HEK293 (cell line): ENCODE measurements at regions not wholly inside any gene's neighbourhood (a gene's known extent, or its start where the extent isn't known, plus 50 kb on each side); places are given as distances from the start of the nearest gene placed in this dataset.

Source experiments
- CTCF ChIA-PET: fragments of 350-600 bp; formaldehyde crosslinking; extraction: SDS; loops from one replicate; lab custom pipeline; 2021; ENCODE audit warnings: antibody characterized with exemption; lab: Yijun Ruan, JAX
- POLR2A ChIA-PET: fragments of 300-600 bp; formaldehyde crosslinking; extraction: SDS; loops from one replicate; lab custom pipeline; 2020; ENCODE audit warnings: antibody characterized with exemption, inconsistent platforms; lab: Yijun Ruan, JAX
- H3K27ac ChIP-seq: fragments of 200-500 bp; sonication (Bioruptor generic); 2 replicates; pipeline ENCODE4 v1.5.1; 2014; ENCODE audit warnings: low read depth, low read length, control low read depth, inconsistent platforms; ENCODE audit errors: extremely low read depth
- H3K36me3 ChIP-seq, 2 experiments: fragments of 200-500 bp in 1 of 2; sonication (Bioruptor generic) in 1 of 2; 1 replicate in 1 of 2; 2 replicates in 1 of 2; pipeline ENCODE4 v1.5.1; 2014 to 2017; ENCODE audit warnings: inconsistent platforms in 2 of 2, low read length in 2 of 2; ENCODE audit not compliant: control insufficient read depth in 2 of 2, insufficient read depth in 1 of 2
- H3K4me1 ChIP-seq: fragments of 200-500 bp; sonication (Bioruptor generic); 2 replicates; pipeline ENCODE4 v1.5.1; 2014; ENCODE audit warnings: mild to moderate bottlenecking, low read length, inconsistent platforms; ENCODE audit not compliant: control insufficient read depth, insufficient read depth
- H3K4me3 ChIP-seq: 2 replicates; pipeline ENCODE4 v1.5.1; 2011; ENCODE audit warnings: low read depth, mild to moderate bottlenecking, control low read depth, low read length, moderate library complexity
- H3K9me3 ChIP-seq: fragments of 200-500 bp; sonication (Bioruptor generic); 2 replicates; pipeline ENCODE4 v1.5.1; 2014; ENCODE audit warnings: low read depth, low read length, inconsistent platforms; ENCODE audit not compliant: control insufficient read depth, insufficient read depth
- HOXD13 ChIP-seq: sonication (generic); formaldehyde crosslinking; IDR thresholded peaks from 2 replicates; pipeline ENCODE4 v1.8.0; 2022; ENCODE audit warnings: missing genetic modification reagents, borderline replicate concordance
- KLF8 ChIP-seq: fragments of 450-650 bp; formaldehyde crosslinking; IDR thresholded peaks from 2 replicates; pipeline ENCODE4 v1.5.1; 2016; ENCODE audit warnings: missing biosample characterization, missing genetic modification characterization
- YY2 ChIP-seq: fragments of 450-650 bp; formaldehyde crosslinking; IDR thresholded peaks from 2 replicates; pipeline ENCODE4 v1.5.1; 2016; ENCODE audit warnings: missing biosample characterization, missing genetic modification characterization
- ZBTB48 ChIP-seq: fragments of 450-650 bp; formaldehyde crosslinking; IDR thresholded peaks from 2 replicates; pipeline ENCODE4 v1.5.1; 2016; ENCODE audit warnings: missing biosample characterization, missing genetic modification characterization
- ZFP69B ChIP-seq: fragments of 450-650 bp; formaldehyde crosslinking; IDR thresholded peaks from 2 replicates; pipeline ENCODE4 v1.5.1; 2016; ENCODE audit warnings: missing biosample characterization, missing genetic modification characterization
- ZNF335 ChIP-seq: fragments of 450-650 bp; formaldehyde crosslinking; conservative IDR thresholded peaks from 2 replicates; pipeline ENCODE4 v1.5.1; 2016; ENCODE audit warnings: missing biosample characterization, missing genetic modification characterization
- ZNF423 ChIP-seq: fragments of 450-650 bp; formaldehyde crosslinking; IDR thresholded peaks from 2 replicates; pipeline ENCODE4 v1.5.1; 2016; ENCODE audit warnings: missing biosample characterization, missing genetic modification characterization
- ZNF473 ChIP-seq: fragments of 450-650 bp; formaldehyde crosslinking; IDR thresholded peaks from 2 replicates; pipeline ENCODE4 v1.5.1; 2017; ENCODE audit warnings: missing biosample characterization, missing genetic modification characterization
- ZNF48 ChIP-seq: fragments of 450-650 bp; formaldehyde crosslinking; IDR thresholded peaks from 2 replicates; pipeline ENCODE4 v1.5.1; 2016; ENCODE audit warnings: missing biosample characterization, missing genetic modification characterization
- ZNF560 ChIP-seq: fragments of 450-650 bp; formaldehyde crosslinking; IDR thresholded peaks from 2 replicates; pipeline ENCODE4 v1.5.1; 2017; ENCODE audit warnings: missing biosample characterization, missing genetic modification characterization, borderline replicate concordance
- ZNF600 ChIP-seq: fragments of 450-650 bp; formaldehyde crosslinking; IDR thresholded peaks from 2 replicates; pipeline ENCODE4 v1.5.1; 2016; ENCODE audit warnings: missing biosample characterization, missing genetic modification characterization
- ZNF707 ChIP-seq: fragments of 450-650 bp; formaldehyde crosslinking; IDR thresholded peaks from 2 replicates; pipeline ENCODE4 v1.5.1; 2016; ENCODE audit warnings: missing biosample characterization, missing genetic modification characterization
- TF ChIP-seq, protein P1 (sequence below): fragments of 450-650 bp; formaldehyde crosslinking; IDR thresholded peaks from 2 replicates; pipeline ENCODE4 v1.5.1; 2016; ENCODE audit warnings: missing biosample characterization, missing genetic modification characterization
- TF ChIP-seq, protein P2 (sequence below): fragments of 450-650 bp; formaldehyde crosslinking; IDR thresholded peaks from 2 replicates; pipeline ENCODE4 v1.5.1; 2016; ENCODE audit warnings: missing biosample characterization, missing genetic modification characterization
- TF ChIP-seq, protein P3 (sequence below): fragments of 450-650 bp; formaldehyde crosslinking; IDR thresholded peaks from 2 replicates; pipeline ENCODE4 v1.5.1; 2017; ENCODE audit warnings: missing biosample characterization, missing genetic modification characterization
- TF ChIP-seq, protein P4 (sequence below): fragments of 450-650 bp; formaldehyde crosslinking; IDR thresholded peaks from 2 replicates; pipeline ENCODE4 v1.5.1; 2016; ENCODE audit warnings: missing biosample characterization, missing genetic modification characterization
- TF ChIP-seq, protein P5 (sequence below): fragments of 450-650 bp; formaldehyde crosslinking; IDR thresholded peaks from 2 replicates; pipeline ENCODE4 v1.5.1; 2016; ENCODE audit warnings: missing biosample characterization, missing genetic modification characterization
- TF ChIP-seq, protein P6 (sequence below): fragments of 450-650 bp; formaldehyde crosslinking; IDR thresholded peaks from 2 replicates; pipeline ENCODE4 v1.5.1; 2017; ENCODE audit warnings: missing biosample characterization, missing genetic modification characterization
- TF ChIP-seq, protein P7 (sequence below): fragments of 450-650 bp; formaldehyde crosslinking; IDR thresholded peaks from 2 replicates; pipeline ENCODE4 v1.5.1; 2016; ENCODE audit warnings: missing biosample characterization, missing genetic modification characterization

DNA sequence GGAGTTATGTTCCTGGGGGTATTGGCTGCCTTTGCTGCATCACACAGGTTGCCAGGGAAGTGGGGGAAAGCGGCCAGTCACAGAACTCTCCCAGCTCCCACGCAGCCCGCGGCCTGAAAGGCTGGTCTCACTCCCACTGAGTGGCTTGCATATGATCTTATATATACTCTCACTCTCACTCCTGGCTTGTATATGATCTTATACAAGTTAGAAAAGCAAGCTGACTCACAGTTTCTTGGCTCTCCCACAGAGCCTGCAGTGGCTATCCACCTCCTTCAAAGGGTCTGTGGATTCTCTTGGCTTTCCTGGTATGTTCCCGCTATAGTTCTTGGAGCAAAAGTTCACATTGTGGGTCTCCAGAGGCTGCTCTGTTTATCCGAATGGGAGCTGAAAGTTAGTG lies 833.5 kb upstream of the GALNTL6 start (continued):
- TF ChIP-seq, protein P1, sequence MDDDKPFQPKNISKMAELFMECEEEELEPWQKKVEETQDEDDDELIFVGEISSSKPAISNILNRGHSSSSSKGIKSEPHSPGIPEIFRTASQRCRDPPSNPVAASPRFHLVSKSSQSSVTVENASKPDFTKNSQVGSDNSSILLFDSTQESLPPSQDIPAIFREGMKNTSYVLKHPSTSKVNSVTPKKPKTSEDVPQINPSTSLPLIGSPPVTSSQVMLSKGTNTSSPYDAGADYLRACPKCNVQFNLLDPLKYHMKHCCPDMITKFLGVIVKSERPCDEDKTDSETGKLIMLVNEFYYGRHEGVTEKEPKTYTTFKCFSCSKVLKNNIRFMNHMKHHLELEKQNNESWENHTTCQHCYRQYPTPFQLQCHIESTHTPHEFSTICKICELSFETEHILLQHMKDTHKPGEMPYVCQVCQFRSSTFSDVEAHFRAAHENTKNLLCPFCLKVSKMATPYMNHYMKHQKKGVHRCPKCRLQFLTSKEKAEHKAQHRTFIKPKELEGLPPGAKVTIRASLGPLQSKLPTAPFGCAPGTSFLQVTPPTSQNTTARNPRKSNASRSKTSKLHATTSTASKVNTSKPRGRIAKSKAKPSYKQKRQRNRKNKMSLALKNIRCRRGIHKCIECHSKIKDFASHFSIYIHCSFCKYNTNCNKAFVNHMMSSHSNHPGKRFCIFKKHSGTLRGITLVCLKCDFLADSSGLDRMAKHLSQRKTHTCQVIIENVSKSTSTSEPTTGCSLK (tag by site-specific recombination) = no peak
- TF ChIP-seq ZFP69B = no peak
- no peak for TF ChIP-seq ZNF473 (tag by site-specific recombination)
- TF ChIP-seq, protein P2, sequence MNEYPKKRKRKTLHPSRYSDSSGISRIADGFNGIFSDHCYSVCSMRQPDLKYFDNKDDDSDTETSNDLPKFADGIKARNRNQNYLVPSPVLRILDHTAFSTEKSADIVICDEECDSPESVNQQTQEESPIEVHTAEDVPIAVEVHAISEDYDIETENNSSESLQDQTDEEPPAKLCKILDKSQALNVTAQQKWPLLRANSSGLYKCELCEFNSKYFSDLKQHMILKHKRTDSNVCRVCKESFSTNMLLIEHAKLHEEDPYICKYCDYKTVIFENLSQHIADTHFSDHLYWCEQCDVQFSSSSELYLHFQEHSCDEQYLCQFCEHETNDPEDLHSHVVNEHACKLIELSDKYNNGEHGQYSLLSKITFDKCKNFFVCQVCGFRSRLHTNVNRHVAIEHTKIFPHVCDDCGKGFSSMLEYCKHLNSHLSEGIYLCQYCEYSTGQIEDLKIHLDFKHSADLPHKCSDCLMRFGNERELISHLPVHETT = no peak
- no peak for TF ChIP-seq ZNF600 (tag by site-specific recombination)

DNA sequence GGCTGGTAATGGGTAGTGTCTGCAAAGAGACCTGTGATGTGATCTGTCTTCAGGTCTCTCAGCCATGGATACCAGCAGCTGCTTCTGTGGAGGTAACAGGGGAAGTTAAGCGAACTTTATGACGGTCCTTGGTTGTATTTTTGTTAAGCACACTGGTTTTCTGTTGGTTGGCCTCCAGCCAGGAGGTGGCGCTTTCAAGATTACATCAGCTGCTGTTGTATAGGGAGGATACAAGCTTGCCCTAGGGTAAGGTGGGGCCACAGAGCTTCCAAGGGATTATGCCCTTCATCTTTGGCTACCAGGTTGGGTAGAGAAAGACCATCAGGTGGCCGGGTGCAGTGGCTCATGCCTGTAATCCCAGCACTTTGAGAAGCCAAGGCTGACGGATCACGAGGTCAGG lies 834.2 kb upstream of the GALNTL6 start:
- Histone ChIP-seq H3K4me1 (no peaks in the 10 kb centered on the region), H3K27ac (no peak overlapping the region), H3K36me3 (no peaks in the 10 kb centered on the region), H3K4me3 (no peak overlapping the region), H3K9me3 (no peaks in the 10 kb centered on the region)
- TF ChIP-seq KLF8 (tag by site-specific recombination) (no peak), ZBTB48 (tag by site-specific recombination) (peak; percentile 64), ZNF335 (tag by site-specific recombination) (peak; percentile 44; the same call in 1 of the 2 replicates)
- TF ChIP-seq, protein P3, sequence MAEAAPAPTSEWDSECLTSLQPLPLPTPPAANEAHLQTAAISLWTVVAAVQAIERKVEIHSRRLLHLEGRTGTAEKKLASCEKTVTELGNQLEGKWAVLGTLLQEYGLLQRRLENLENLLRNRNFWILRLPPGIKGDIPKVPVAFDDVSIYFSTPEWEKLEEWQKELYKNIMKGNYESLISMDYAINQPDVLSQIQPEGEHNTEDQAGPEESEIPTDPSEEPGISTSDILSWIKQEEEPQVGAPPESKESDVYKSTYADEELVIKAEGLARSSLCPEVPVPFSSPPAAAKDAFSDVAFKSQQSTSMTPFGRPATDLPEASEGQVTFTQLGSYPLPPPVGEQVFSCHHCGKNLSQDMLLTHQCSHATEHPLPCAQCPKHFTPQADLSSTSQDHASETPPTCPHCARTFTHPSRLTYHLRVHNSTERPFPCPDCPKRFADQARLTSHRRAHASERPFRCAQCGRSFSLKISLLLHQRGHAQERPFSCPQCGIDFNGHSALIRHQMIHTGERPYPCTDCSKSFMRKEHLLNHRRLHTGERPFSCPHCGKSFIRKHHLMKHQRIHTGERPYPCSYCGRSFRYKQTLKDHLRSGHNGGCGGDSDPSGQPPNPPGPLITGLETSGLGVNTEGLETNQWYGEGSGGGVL (tag by site-specific recombination) = no peak
- CTCF ChIA-PET = no interaction called here
- POLR2A ChIA-PET = no interaction called here

DNA sequence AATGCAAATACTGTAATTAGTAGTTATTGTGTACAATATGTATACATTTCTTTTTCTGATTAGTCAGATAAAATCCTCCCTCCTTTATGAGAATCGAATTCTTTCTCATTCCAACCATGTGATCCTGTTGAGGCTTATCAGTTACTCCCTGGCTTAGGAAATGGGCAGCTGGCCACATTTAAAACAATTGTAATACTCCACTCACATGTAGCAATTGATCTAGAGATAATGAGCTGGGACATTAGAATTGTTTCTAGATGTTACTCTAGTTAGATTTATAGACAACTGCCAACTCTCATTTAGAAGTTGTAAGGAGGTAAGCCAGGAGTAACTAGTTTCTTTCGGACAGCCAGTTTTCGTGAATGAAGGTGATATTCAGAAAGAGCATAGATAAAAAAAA lies 859.3 kb upstream of the AADAT start:
- Histone ChIP-seq H3K4me3 (no peak overlapping the region), H3K36me3 (no peaks in the 10 kb centered on the region), H3K9me3 (no peaks in the 10 kb centered on the region), H3K27ac (no peak overlapping the region), H3K4me1 (no peaks in the 10 kb centered on the region)
- no peak for TF ChIP-seq ZNF560 (tag by site-specific recombination)
- ChIA-PET CTCF (no interaction called here), POLR2A (no interaction called here)

DNA sequence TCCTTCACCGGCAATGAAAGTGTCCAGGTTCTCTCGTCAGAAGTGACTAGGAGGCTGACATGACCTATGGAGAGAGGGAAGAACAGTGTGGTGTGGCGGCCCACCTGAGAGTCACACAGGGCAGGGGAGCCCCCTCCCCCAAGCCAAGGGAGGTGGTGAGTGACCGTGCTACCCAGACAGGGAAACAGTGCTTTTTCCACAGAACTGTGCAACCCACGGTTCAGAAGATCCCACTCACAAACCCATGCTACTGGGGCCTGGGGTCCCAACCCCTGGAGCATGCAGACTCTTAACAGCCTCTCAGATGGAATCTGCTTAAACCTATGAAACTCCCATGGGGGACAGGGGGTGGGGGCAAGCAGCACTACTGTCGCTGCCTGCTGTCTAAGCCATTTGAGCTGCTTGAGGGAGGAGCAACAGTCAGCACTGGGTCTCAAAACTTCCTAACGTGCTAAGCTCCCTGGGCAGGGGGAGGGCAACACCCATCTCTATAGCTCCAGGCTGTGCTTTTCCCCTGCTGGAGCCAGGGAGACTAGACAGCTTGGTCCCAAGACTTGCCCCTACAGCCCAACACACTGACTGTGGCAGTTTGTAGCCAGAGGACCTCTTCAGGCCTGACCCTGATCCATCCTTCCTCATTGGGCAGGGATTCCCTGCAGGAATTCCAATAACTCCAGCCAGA lies 850.4 kb upstream of the AADAT start:
- Histone ChIP-seq H3K4me1 (no peaks in the 10 kb centered on the region), H3K27ac (no peak overlapping the region), H3K9me3 (no peaks in the 10 kb centered on the region), H3K36me3 (no peaks in the 10 kb centered on the region), H3K4me3 (no peak overlapping the region)
- ChIA-PET CTCF (interaction anchor here (0.7 kb wide), 1 partner anchor 76 kb away, joined by 3 read pairs; no protein-coding TSS in a partner anchor), POLR2A (no interaction called here)
- no peak for TF ChIP-seq YY2
- TF ChIP-seq, protein P4, sequence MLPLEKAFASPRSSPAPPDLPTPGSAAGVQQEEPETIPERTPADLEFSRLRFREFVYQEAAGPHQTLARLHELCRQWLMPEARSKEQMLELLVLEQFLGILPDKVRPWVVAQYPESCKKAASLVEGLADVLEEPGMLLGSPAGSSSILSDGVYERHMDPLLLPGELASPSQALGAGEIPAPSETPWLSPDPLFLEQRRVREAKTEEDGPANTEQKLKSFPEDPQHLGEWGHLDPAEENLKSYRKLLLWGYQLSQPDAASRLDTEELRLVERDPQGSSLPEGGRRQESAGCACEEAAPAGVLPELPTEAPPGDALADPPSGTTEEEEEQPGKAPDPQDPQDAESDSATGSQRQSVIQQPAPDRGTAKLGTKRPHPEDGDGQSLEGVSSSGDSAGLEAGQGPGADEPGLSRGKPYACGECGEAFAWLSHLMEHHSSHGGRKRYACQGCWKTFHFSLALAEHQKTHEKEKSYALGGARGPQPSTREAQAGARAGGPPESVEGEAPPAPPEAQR (tag by site-specific recombination) = no peak
- no peak for TF ChIP-seq ZNF48 (tag by site-specific recombination)
- no peak for TF ChIP-seq ZNF707
- no peak for TF ChIP-seq HOXD13 (CRISPR knock-in tag)
- TF ChIP-seq, protein P5, sequence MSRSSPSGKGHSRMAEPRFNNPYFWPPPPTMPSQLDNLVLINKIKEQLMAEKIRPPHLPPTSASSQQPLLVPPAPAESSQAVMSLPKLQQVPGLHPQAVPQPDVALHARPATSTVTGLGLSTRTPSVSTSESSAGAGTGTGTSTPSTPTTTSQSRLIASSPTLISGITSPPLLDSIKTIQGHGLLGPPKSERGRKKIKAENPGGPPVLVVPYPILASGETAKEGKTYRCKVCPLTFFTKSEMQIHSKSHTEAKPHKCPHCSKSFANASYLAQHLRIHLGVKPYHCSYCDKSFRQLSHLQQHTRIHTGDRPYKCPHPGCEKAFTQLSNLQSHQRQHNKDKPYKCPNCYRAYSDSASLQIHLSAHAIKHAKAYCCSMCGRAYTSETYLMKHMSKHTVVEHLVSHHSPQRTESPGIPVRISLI (tag by site-specific recombination) = no peak
- TF ChIP-seq ZNF423 = no peak
- TF ChIP-seq, protein P6, sequence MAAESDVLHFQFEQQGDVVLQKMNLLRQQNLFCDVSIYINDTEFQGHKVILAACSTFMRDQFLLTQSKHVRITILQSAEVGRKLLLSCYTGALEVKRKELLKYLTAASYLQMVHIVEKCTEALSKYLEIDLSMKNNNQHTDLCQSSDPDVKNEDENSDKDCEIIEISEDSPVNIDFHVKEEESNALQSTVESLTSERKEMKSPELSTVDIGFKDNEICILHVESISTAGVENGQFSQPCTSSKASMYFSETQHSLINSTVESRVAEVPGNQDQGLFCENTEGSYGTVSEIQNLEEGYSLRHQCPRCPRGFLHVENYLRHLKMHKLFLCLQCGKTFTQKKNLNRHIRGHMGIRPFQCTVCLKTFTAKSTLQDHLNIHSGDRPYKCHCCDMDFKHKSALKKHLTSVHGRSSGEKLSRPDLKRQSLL (tag by site-specific recombination) = no peak
- TF ChIP-seq, protein P7, sequence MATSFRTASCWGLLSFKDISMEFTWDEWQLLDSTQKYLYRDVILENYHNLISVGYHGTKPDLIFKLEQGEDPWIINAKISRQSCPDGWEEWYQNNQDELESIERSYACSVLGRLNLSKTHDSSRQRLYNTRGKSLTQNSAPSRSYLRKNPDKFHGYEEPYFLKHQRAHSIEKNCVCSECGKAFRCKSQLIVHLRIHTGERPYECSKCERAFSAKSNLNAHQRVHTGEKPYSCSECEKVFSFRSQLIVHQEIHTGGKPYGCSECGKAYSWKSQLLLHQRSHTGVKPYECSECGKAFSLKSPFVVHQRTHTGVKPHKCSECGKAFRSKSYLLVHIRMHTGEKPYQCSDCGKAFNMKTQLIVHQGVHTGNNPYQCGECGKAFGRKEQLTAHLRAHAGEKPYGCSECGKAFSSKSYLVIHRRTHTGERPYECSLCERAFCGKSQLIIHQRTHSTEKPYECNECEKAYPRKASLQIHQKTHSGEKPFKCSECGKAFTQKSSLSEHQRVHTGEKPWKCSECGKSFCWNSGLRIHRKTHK (tag by site-specific recombination) = no peak
